HFFc6 (cell line): ENCODE measurements at regions not wholly inside any gene's neighbourhood (a gene's known extent, or its start where the extent isn't known, plus 50 kb on each side); places are given as distances from the start of the nearest gene placed in this dataset.
"Not testable (repeated sequence)": the region's sequence is repeated elsewhere in the genome, so short reads cannot be mapped to it uniquely, and the experiment has no call there.

Source experiments
- DNase-seq: peaks from one replicate; pipeline ENCODE4 v3.0.0-alpha.2; 2018
- H3K27ac Mint-ChIP-seq: 2 replicates; pipeline ENCODE4 v1.8.0; 2020; ENCODE audit warnings: mild to moderate bottlenecking, mixed read lengths
- H3K27me3 Mint-ChIP-seq: 2 replicates; pipeline ENCODE4 v1.8.0; 2021; ENCODE audit warnings: mild to moderate bottlenecking, moderate library complexity, mixed read lengths; ENCODE audit not compliant: insufficient read depth
- H3K36me3 Mint-ChIP-seq: 2 replicates; pipeline ENCODE4 v1.8.0; 2021; ENCODE audit warnings: low read depth, mixed read lengths
- H3K4me1 Mint-ChIP-seq: 2 replicates; pipeline ENCODE4 v1.8.0; 2020; ENCODE audit warnings: low read depth, mixed read lengths
- H3K4me3 Mint-ChIP-seq: 2 replicates; pipeline ENCODE4 v1.8.0; 2020; ENCODE audit warnings: mild to moderate bottlenecking, moderate library complexity, mixed read lengths
- H3K9me3 Mint-ChIP-seq: 2 replicates; pipeline ENCODE4 v1.8.0; 2020; ENCODE audit warnings: mild to moderate bottlenecking, mixed read lengths
- TF ChIP-seq, protein P1 (sequence below): fragments of 200-600 bp; sonication (generic); IDR thresholded peaks from 2 replicates; pipeline ENCODE4 v1.5.0; 2021; ENCODE audit warnings: antibody characterized with exemption, mild to moderate bottlenecking

DNA sequence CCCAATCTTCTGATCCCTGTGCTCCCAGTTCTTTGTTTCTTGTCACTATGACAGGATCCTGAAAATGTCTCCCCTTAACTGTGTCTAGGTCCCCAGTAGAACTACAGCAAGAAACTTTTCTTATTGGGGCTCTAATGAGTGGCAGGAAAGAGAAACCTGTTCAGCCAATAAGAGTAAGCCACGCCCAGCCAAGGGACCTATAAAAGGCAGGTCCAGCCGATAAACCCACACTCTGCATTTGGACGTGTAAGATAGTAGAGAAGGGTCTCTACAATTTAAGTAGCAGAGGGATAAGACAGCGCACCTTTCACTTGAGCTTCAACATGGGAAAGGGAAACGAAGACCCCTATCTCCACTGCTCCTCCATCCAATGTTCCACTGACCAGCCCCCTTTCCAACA is 149.9 kb downstream of the LMLN start:
- TF ChIP-seq, protein P1, sequence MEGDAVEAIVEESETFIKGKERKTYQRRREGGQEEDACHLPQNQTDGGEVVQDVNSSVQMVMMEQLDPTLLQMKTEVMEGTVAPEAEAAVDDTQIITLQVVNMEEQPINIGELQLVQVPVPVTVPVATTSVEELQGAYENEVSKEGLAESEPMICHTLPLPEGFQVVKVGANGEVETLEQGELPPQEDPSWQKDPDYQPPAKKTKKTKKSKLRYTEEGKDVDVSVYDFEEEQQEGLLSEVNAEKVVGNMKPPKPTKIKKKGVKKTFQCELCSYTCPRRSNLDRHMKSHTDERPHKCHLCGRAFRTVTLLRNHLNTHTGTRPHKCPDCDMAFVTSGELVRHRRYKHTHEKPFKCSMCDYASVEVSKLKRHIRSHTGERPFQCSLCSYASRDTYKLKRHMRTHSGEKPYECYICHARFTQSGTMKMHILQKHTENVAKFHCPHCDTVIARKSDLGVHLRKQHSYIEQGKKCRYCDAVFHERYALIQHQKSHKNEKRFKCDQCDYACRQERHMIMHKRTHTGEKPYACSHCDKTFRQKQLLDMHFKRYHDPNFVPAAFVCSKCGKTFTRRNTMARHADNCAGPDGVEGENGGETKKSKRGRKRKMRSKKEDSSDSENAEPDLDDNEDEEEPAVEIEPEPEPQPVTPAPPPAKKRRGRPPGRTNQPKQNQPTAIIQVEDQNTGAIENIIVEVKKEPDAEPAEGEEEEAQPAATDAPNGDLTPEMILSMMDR, result no peak
- no peaks in the 10 kb centered on the region; the same call in 1 of the 2 replicates for H3K36me3 Mint-ChIP-seq
- peaks cover 17% of the 10 kb centered on the region for H3K4me1 Mint-ChIP-seq
- H3K9me3 Mint-ChIP-seq, result no peaks in the 10 kb centered on the region
- no peak overlapping the region for H3K4me3 Mint-ChIP-seq
- peaks cover 25% of the 10 kb centered on the region for H3K27me3 Mint-ChIP-seq
- no peak for DNase-seq
- no peak overlapping the region for H3K27ac Mint-ChIP-seq

DNA sequence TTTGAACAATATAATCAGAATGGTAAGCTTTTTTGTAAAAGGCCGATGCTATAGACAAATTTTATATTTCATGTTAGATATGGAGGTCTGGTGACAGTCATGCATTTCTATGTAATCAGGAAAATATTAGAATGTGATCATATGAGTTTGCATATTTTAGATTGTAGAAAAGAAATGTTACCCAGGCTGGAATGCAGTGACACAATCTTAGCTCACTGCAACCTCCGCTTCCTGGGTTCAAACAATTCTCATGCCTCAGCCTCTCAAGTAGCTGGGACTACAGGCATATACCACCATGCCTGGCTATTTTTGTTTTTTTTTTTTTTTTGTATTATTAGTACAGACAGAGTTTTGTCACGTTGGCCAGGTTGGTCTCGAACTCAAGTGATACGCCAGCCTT is 152.0 kb downstream of the LMLN start:
- Mint-ChIP-seq H3K27me3 (peaks cover 26% of the 10 kb centered on the region), H3K4me3 (no peak overlapping the region)

GRCh38 chr3:198113206-198114053 is 153.4 kb downstream of the LMLN start:
- H3K9me3 Mint-ChIP-seq, result no peaks in the 10 kb centered on the region
- H3K4me1 Mint-ChIP-seq, result peaks cover 7% of the 10 kb centered on the region
- TF ChIP-seq, protein P1, result no peak
- DNase-seq, result no peak
- no peaks in the 10 kb centered on the region; the same call in 1 of the 2 replicates for H3K36me3 Mint-ChIP-seq
- H3K4me3 Mint-ChIP-seq, result peak overlapping the region; percentile 29
- no peak overlapping the region for H3K27ac Mint-ChIP-seq
- peaks cover 30% of the 10 kb centered on the region for H3K27me3 Mint-ChIP-seq

More for the DNA sequence above, 152.0 kb downstream of the LMLN start:
- TF ChIP-seq, protein P1, result no peak
- Mint-ChIP-seq H3K9me3 (no peaks in the 10 kb centered on the region), H3K27ac (no peak overlapping the region), H3K36me3 (no peaks in the 10 kb centered on the region; the same call in 1 of the 2 replicates), H3K4me1 (peaks cover 12% of the 10 kb centered on the region)
- DNase-seq, result no peak

- peaks cover 33% of the 10 kb centered on the region for H3K27me3 Mint-ChIP-seq
- not testable (repeated sequence) for H3K4me1 Mint-ChIP-seq, DNase-seq, H3K9me3 Mint-ChIP-seq, H3K4me3 Mint-ChIP-seq, H3K36me3 Mint-ChIP-seq, H3K27ac Mint-ChIP-seq
These were observed 154.5 kb downstream of the LMLN start for GRCh38 chr3:198114516-198114915.

DNA sequence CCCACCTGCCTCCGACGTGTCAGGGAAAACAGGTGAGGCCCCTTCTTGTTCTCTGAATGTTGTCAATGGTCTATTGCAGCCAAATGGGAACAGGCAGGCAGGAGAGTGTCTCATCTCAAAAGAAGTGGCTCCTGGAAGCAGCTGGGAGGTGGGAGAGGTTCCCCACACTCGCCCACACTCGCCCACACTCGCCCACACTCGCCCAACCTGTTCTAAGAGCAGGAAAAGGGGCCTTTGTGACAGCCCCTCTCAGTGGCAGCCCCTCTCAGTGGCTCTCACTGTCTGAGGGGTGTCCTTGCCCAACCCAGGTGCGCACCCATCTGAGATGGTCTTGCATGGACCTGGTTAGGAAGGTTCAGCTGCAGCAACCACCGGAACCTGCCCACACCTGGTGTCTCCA is 162.2 kb downstream of the LMLN start:
- not testable (repeated sequence) for H3K4me1 Mint-ChIP-seq, H3K36me3 Mint-ChIP-seq, H3K9me3 Mint-ChIP-seq, H3K4me3 Mint-ChIP-seq, H3K27ac Mint-ChIP-seq, DNase-seq
- H3K27me3 Mint-ChIP-seq, result peaks cover 18% of the 10 kb centered on the region

- DNase-seq, H3K4me3 Mint-ChIP-seq, H3K27ac Mint-ChIP-seq, H3K36me3 Mint-ChIP-seq, H3K9me3 Mint-ChIP-seq, H3K4me1 Mint-ChIP-seq: not testable (repeated sequence)
- H3K27me3 Mint-ChIP-seq, result peaks cover 19% of the 10 kb centered on the region
These were observed 177.2 kb downstream of the LMLN start for GRCh38 chr3:198137038-198137835.

- peaks cover 18% of the 10 kb centered on the region for H3K27me3 Mint-ChIP-seq
- not testable (repeated sequence) for H3K4me3 Mint-ChIP-seq, H3K27ac Mint-ChIP-seq, DNase-seq, H3K4me1 Mint-ChIP-seq, H3K9me3 Mint-ChIP-seq, H3K36me3 Mint-ChIP-seq
These were observed 178.2 kb downstream of the LMLN start for GRCh38 chr3:198138205-198138604.

DNA sequence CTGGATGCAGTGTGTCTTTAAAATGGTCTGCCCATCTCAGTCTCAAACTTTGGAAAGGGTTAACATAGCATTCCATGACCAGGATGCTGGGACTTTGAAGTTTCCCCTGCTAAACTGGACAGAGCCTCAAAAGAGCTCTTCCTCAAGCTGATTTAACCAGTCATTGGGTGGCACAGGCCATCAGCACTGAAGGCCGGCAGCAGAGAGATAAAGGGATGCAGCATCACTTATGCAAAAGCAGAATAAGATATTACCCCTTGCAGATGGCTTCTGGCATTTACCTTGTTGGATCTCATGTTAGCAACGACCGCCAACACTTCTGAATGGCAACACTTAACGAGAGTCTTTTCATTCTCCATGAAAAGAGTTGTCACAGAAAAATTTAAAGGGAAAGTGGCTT is 179.0 kb downstream of the LMLN start:
- not testable (repeated sequence) for H3K4me1 Mint-ChIP-seq, H3K36me3 Mint-ChIP-seq, H3K4me3 Mint-ChIP-seq, DNase-seq, H3K27ac Mint-ChIP-seq, H3K9me3 Mint-ChIP-seq
- peaks cover 18% of the 10 kb centered on the region for H3K27me3 Mint-ChIP-seq

DNA sequence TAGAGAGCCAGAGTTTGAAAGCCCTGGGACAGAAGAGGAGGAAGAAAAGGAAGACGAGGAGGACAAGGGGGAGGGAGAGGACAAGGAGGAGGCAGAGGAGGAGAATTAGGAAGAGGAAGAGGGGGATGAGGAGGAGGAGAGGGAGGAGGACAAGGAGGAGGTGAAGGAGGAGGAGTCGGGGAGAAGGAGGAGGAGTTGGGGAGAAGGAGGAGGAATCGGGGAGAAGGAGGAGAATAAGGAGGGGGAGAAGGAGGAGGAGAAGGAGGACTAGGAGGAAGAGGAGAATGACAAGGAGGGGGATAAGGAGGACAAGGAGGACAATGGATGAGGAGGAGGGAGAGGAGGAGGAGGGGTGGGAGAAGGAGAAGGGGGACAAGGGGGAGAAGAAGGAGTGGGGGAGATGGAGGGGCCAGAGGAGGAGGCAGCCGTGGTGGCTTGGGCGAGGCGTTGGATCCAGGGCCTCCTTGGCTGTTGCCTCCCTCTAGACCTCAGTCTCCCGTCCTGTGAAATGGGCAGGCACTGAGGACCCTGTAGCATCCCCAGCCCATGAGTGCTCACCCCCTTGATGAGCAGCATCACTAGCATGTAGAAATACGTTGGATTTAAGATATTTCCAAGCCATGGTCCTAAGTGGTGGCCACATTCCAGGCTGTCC is 179.6 kb downstream of the LMLN start:
- DNase-seq, H3K4me3 Mint-ChIP-seq, H3K36me3 Mint-ChIP-seq, H3K4me1 Mint-ChIP-seq, H3K27ac Mint-ChIP-seq, H3K9me3 Mint-ChIP-seq: not testable (repeated sequence)
- H3K27me3 Mint-ChIP-seq, result peaks cover 18% of the 10 kb centered on the region
